ENCODE measurements at regions not wholly inside any gene's neighbourhood (a gene's known extent, or its start where the extent isn't known, plus 50 kb on each side); places are given as distances from the start of the nearest gene placed in this dataset.

- no peak for TF ChIP-seq CTCF (IDR thresholded peaks at IDR 0.05)
- no peak for TF ChIP-seq POLR2AphosphoS5 (IDR thresholded peaks at IDR 0.05)
- no peak for TF ChIP-seq POLR2A (IDR thresholded peaks at IDR 0.05)
Observed at GRCh38 chr16:79392081-79392480, 208.5 kb downstream of the MAF start.
